ENCODE measurements at regions not wholly inside any gene's neighbourhood (a gene's known extent, or its start where the extent isn't known, plus 50 kb on each side); places are given as distances from the start of the nearest gene placed in this dataset.
"Not testable (repeated sequence)": the region's sequence is repeated elsewhere in the genome, so short reads cannot be mapped to it uniquely, and the experiment has no call there.

- DNase-seq (ENCODE audit: low read depth, low spot score); H3K36me3 Mint-ChIP-seq (ENCODE audit: low read depth); H3K9me3 Mint-ChIP-seq; H3K4me1 Mint-ChIP-seq; H3K27ac Mint-ChIP-seq (ENCODE audit: unreplicated experiment); H3K4me3 Mint-ChIP-seq; H3K27me3 Mint-ChIP-seq (ENCODE audit: low read depth): not testable (repeated sequence)
Measured at GRCh38 chr16:29355339-29356059, 51.0 kb downstream of the NPIPB11 start.

DNA sequence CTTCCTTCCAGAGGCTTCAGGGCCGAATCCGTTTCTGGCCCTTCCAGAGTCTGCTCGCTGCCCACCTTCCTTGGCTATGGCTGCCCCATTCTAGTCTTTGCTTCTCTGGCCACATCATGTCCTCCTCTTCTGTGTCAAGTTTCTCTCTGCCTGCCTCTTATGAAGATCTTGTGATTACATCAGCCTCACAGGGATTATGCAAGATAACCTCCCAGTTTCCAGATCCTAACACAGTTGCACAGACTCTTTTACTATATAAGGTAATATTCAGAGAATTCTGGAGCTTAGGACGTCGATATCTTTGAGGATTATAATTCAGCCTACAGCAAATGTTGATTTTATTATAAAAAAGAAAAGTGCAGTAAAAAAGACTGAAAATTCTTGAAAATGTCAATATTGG lies 52.1 kb downstream of the NPIPB11 start:
- not testable (repeated sequence) for DNase-seq (ENCODE audit: low read depth, low spot score); H3K9me3 Mint-ChIP-seq; H3K27me3 Mint-ChIP-seq (ENCODE audit: low read depth); H3K36me3 Mint-ChIP-seq (ENCODE audit: low read depth); H3K27ac Mint-ChIP-seq (ENCODE audit: unreplicated experiment); H3K4me3 Mint-ChIP-seq
- H3K4me1 Mint-ChIP-seq, result peaks cover 11% of the 10 kb centered on the region

GRCh38 chr16:29352617-29352999 lies 53.9 kb downstream of the NPIPB11 start:
- not testable (repeated sequence) for H3K27ac Mint-ChIP-seq (ENCODE audit: unreplicated experiment); H3K9me3 Mint-ChIP-seq; DNase-seq (ENCODE audit: low read depth, low spot score); H3K27me3 Mint-ChIP-seq (ENCODE audit: low read depth); H3K4me3 Mint-ChIP-seq; H3K36me3 Mint-ChIP-seq (ENCODE audit: low read depth)
- peaks cover 11% of the 10 kb centered on the region for H3K4me1 Mint-ChIP-seq

DNA sequence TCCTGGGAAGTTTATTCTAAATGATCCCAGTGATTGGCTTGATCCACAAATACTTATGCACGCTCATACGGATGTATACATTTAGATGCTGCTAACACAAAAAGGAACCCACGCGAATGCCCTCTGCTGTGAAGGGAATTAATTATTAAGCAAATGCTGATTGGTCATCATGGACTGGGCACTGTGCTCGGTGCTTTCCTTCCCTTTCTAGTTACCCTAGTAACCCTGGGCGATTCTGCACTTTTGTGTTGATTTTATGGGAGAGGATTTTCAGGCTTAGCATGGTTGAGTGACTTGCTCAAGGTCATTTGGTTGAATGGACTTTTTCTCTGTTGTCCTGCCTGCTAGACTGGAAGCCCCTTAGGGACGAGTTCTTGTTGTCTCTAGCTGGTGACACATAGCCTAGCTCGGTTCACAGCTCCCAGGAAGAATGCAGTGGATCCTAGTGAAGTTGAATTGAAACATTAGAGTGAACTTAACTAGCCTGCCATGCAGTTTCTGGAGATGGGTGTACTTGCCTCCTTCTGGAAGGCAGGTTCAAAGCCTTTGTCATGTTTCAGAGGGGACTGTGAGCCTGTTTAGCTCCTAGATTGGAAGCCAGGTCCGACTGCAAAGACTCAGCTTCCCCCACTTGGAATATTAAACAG lies 54.4 kb downstream of the NPIPB11 start:
- peak overlapping the region; percentile 70 for H3K27ac Mint-ChIP-seq (ENCODE audit: unreplicated experiment)
- not testable (repeated sequence) for H3K4me3 Mint-ChIP-seq; H3K9me3 Mint-ChIP-seq; H3K36me3 Mint-ChIP-seq (ENCODE audit: low read depth); DNase-seq (ENCODE audit: low read depth, low spot score); H3K27me3 Mint-ChIP-seq (ENCODE audit: low read depth)
- H3K4me1 Mint-ChIP-seq, result peaks cover 11% of the 10 kb centered on the region

DNA sequence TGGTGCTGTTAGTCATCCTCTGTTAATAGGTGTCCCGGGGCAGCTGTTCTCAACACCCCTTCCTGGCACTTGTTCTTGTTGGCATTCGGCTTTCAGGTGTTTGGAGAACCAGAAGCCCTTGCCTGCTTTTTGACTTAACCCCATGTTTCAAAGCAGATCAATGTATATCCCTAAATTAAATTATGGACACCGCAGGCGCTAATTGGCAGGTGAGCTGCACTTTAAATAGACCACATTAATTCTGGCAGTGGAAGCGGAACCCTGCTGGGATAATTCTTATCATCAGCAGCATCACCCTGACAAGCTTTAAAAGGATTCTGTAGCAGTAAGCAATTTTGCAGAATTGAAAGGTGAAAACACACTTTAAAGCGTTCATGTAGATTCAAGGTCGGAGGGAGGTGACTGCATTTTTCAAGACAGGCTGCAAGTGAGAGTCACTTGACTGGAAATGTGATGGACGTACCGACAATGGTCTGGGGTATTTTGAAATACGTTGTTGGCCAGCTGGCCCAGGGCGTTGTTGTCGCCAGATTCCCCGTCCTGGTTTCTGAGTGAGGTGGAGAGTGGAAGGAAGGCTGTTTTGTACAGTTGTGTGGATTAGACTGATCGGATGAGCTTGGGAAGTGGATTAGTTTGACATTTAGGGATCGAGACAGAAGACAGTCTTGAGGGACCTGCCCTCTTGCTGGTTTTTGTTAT lies 55.1 kb downstream of the NPIPB11 start:
- Mint-ChIP-seq H3K4me1 (peaks cover 11% of the 10 kb centered on the region), H3K27ac (ENCODE audit: unreplicated experiment) (peak overlapping the region; percentile 70)
- not testable (repeated sequence) for H3K27me3 Mint-ChIP-seq (ENCODE audit: low read depth); H3K36me3 Mint-ChIP-seq (ENCODE audit: low read depth); DNase-seq (ENCODE audit: low read depth, low spot score); H3K9me3 Mint-ChIP-seq; H3K4me3 Mint-ChIP-seq

GRCh38 chr16:29349966-29350365 lies 56.5 kb downstream of the NPIPB11 start:
- H3K27ac Mint-ChIP-seq (ENCODE audit: unreplicated experiment); H3K36me3 Mint-ChIP-seq (ENCODE audit: low read depth); DNase-seq (ENCODE audit: low read depth, low spot score); H3K27me3 Mint-ChIP-seq (ENCODE audit: low read depth); H3K4me3 Mint-ChIP-seq; H3K9me3 Mint-ChIP-seq: not testable (repeated sequence)
- H3K4me1 Mint-ChIP-seq, result peaks cover 11% of the 10 kb centered on the region

DNA sequence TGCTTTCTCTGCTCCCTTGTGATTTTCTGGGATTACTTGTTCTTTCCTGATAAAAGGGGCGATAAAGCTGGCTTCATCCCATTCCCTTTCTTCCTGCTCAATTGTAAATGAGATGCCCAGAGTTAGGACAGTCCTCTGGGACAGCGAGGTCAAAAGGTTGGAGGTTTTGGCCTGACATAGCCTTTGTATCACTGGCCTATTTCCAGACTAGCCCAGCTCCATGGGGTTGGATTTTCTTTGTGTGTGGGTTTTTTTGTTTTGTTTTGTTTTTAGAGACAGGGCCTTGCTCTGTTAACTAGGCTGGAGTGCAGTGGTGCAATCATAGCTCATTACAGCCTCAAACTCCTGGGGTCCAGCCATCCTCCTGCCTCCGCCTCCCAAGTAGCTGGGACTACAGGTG lies 57.8 kb downstream of the NPIPB11 start:
- H3K4me3 Mint-ChIP-seq; H3K27me3 Mint-ChIP-seq (ENCODE audit: low read depth); H3K9me3 Mint-ChIP-seq; H3K27ac Mint-ChIP-seq (ENCODE audit: unreplicated experiment); H3K36me3 Mint-ChIP-seq (ENCODE audit: low read depth); DNase-seq (ENCODE audit: low read depth, low spot score): not testable (repeated sequence)
- H3K4me1 Mint-ChIP-seq, result peaks cover 11% of the 10 kb centered on the region

DNA sequence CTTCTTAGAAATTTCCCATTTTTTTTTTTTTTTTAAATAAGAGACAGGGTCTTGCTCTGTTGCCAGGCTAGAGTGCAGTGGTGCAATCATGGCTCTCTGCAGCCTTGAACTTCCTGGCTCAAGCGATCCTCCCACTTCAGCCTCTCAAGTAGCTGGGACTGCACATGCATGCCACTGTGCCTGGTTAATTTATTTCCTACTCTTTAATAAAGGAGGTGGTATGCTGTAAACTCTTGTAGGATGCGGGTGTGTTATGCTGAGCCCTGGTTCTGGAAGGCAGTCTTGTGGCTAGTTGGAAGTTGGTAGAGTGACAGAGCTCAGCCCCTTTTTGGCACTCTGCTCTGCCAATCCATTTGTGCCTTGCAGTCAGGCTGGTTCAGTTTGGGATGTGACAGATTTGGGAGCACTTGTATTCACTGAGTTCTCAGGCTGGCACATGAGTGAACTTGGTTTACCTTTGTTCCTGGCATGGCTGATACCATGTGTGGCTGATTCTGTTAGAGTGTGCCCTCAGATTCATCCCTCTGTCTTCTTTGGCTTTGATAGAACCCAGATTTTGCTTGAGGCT lies 58.3 kb downstream of the NPIPB11 start:
- not testable (repeated sequence) for H3K27ac Mint-ChIP-seq (ENCODE audit: unreplicated experiment); H3K27me3 Mint-ChIP-seq (ENCODE audit: low read depth); H3K36me3 Mint-ChIP-seq (ENCODE audit: low read depth); H3K4me3 Mint-ChIP-seq; DNase-seq (ENCODE audit: low read depth, low spot score); H3K9me3 Mint-ChIP-seq
- peaks cover 11% of the 10 kb centered on the region for H3K4me1 Mint-ChIP-seq

- H3K9me3 Mint-ChIP-seq; DNase-seq (ENCODE audit: low read depth, low spot score); H3K27me3 Mint-ChIP-seq (ENCODE audit: low read depth); H3K4me3 Mint-ChIP-seq; H3K27ac Mint-ChIP-seq (ENCODE audit: unreplicated experiment); H3K36me3 Mint-ChIP-seq (ENCODE audit: low read depth): not testable (repeated sequence)
- H3K4me1 Mint-ChIP-seq, result peaks cover 12% of the 10 kb centered on the region
Measured at GRCh38 chr16:29346796-29347580, 59.5 kb downstream of the NPIPB11 start.

DNA sequence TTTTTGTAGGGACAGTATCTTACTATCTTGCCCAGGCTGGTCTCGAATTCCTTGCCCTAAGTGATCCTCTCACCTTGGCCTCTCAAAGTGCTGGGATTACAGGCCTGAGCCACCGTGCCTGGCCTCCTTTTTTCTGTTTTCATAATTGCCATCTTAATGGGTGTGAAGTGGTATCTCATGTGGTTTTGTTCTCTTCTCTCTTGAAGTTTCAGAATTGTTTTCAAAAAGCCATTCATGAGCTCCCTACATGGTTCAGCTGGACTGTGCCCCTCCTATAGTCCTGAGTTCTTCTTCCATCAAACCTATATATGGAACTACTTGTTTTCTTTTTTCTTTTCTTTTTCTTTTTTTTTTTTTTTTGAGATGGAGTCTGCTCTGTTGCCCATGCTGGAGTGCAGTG lies 60.3 kb downstream of the NPIPB11 start:
- not testable (repeated sequence) for H3K27me3 Mint-ChIP-seq (ENCODE audit: low read depth); H3K9me3 Mint-ChIP-seq; DNase-seq (ENCODE audit: low read depth, low spot score); H3K4me3 Mint-ChIP-seq; H3K27ac Mint-ChIP-seq (ENCODE audit: unreplicated experiment); H3K36me3 Mint-ChIP-seq (ENCODE audit: low read depth)
- H3K4me1 Mint-ChIP-seq, result peaks cover 13% of the 10 kb centered on the region

DNA sequence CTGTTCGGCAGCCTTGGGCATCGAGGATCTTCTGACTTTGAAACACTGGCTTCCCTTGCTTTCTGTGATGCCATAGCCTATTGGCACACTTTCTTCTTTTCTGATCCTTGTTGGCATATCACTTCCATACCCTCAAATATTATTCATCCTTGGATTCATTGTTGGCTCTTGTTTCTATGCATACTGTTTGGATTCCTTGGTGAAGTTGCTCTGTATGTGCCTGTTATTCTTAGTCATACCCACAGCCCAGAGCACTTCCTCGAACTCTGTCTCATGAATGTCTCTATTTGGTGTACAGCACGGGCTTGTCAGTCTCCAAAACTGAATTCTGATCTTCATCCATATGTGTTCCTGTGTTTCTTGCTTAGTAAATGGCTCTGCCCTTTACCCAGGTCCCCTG lies 63.6 kb downstream of the NPIPB11 start:
- not testable (repeated sequence) for H3K9me3 Mint-ChIP-seq, H3K4me1 Mint-ChIP-seq

DNA sequence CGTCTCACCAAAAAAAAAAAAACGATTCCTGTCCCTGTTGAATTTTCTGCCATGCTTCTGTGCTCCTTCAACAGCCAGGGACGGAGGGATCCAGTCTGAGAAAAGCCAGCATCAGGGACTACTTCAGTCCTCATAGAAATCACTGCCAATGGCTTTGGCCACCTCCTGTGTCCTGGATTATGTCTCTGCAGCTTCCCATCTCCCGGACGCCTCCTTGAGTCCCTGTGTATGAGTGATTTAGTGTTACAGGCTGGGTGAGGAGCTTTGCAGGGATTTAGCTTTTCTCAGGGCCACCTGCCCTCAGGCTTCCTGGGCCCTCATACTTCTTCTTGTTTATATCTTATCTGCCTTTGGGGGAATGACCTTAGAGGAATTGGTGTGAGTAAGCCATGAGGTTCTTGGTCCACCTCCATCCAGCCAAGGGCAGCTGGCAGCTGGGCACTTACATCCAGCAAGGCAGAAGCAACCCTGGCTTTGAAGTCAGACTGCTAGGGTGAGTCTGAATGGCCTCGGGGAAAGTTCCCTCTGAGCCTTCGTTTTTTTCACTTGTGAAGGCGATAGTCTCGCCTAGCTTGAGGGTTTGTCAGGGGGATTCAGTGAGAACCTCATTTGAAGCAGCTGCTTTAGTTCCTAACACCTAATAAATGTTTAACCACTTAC lies 65.6 kb downstream of the NPIPB11 start:
- H3K4me3 Mint-ChIP-seq; H3K27me3 Mint-ChIP-seq (ENCODE audit: low read depth); H3K27ac Mint-ChIP-seq (ENCODE audit: unreplicated experiment): not testable (repeated sequence)

More for the DNA sequence above, 63.6 kb downstream of the NPIPB11 start:
- H3K27me3 Mint-ChIP-seq (ENCODE audit: low read depth); H3K27ac Mint-ChIP-seq (ENCODE audit: unreplicated experiment); H3K36me3 Mint-ChIP-seq (ENCODE audit: low read depth); H3K4me3 Mint-ChIP-seq; DNase-seq (ENCODE audit: low read depth, low spot score): not testable (repeated sequence)

More for the DNA sequence above, 65.6 kb downstream of the NPIPB11 start:
- DNase-seq (ENCODE audit: low read depth, low spot score); H3K36me3 Mint-ChIP-seq (ENCODE audit: low read depth); H3K9me3 Mint-ChIP-seq: not testable (repeated sequence)
- peaks cover 11% of the 10 kb centered on the region for H3K4me1 Mint-ChIP-seq

All from neural crest cell (in vitro differentiated cells).